Fibroblast of lung (primary cell): ENCODE measurements at regions not wholly inside any gene's neighbourhood (a gene's known extent, or its start where the extent isn't known, plus 50 kb on each side); places are given as distances from the start of the nearest gene placed in this dataset.

Experiments
- CTCF ChIP-seq, 2 donors: IDR thresholded peaks in 1 of 2; conservative IDR thresholded peaks in 1 of 2; 1 replicate in 1 of 2; 2 replicates in 1 of 2; pipeline ENCODE4 v1.5.1; 2011 to 2012; ENCODE audit warnings: low read length in 2 of 2, control low read depth in 1 of 2, inconsistent platforms in 1 of 2, low read depth in 1 of 2, mild to moderate bottlenecking in 1 of 2
- EZH2 ChIP-seq: IDR thresholded peaks from 2 replicates; pipeline ENCODE4 v1.5.1; 2012; ENCODE audit warnings: low read length, control low read depth, mild to moderate bottlenecking; ENCODE audit errors: missing control alignments

DNA sequence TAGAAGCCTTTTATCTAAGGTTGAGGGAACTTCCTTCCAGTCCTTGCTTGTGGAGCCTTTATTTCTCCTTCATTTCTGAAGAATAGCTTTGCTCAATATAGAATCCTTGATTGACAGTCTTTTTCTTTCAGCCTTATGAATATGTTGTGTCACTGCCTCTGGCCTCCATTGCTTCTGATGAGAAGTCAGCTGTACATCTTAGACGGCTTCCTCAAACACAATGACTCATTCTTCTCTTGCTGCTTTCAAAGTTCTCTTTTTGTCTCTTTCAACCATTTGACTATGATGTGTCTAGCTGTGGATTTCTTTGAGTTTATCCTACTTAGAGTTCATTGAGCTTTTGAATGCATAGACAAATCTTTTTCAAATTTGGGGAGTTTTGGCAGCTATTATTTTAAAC, 893.2 kb downstream of the BRD1 start:
- TF ChIP-seq EZH2 (no peak), CTCF (conservative IDR thresholded peaks at IDR 0.05 in 1 of 2, IDR thresholded peaks at IDR 0.05 in 1 of 2; ENCODE audit: low read depth in 1 of 2, low read length in 2 of 2) (no peak)
